WTC11 (cell line): ENCODE measurements at regions not wholly inside any gene's neighbourhood (a gene's known extent, or its start where the extent isn't known, plus 50 kb on each side); places are given as distances from the start of the nearest gene placed in this dataset.

Source experiments
- ATAC-seq: fragments of 200-7000 bp; cut with Tn5 transposase; 2 replicates; pipeline ENCODE4 v1.10.0; 2021; ENCODE audit warnings: mild to moderate bottlenecking, moderate library complexity
- CTCF ChIA-PET: fragments of 300-600 bp; sonication (Branson Sonifier 250); formaldehyde crosslinking; loops from one replicate; lab custom pipeline; 2021; ENCODE audit warnings: antibody characterized with exemption; lab: Charles Lee
- POLR2A ChIA-PET: fragments of 350-600 bp; sonication (Branson Sonifier 250); formaldehyde crosslinking; loops from one replicate; lab custom pipeline; 2021; ENCODE audit warnings: antibody characterized with exemption; lab: Charles Lee
- DNase-seq: peaks from one replicate; pipeline ENCODE4 v3.0.0; 2021; ENCODE audit warnings: low spot score
- H3K27ac Mint-ChIP-seq: 2 replicates; pipeline ENCODE4 v1.8.0; 2021; ENCODE audit warnings: mixed read lengths
- H3K27me3 Mint-ChIP-seq: 2 replicates; pipeline ENCODE4 v1.8.0; 2021; ENCODE audit warnings: low read depth, mild to moderate bottlenecking, moderate library complexity, mixed read lengths
- H3K36me3 Mint-ChIP-seq: 2 replicates; pipeline ENCODE4 v1.8.0; 2021; ENCODE audit warnings: mixed read lengths
- H3K4me1 Mint-ChIP-seq: 2 replicates; pipeline ENCODE4 v1.8.0; 2022; ENCODE audit warnings: mixed read lengths
- H3K4me3 Mint-ChIP-seq: 2 replicates; pipeline ENCODE4 v1.8.0; 2021; ENCODE audit warnings: mild to moderate bottlenecking, moderate library complexity, mixed read lengths
- H3K9me3 Mint-ChIP-seq: 2 replicates; pipeline ENCODE4 v1.8.0; 2021; ENCODE audit warnings: mixed read lengths
- AR ChIP-seq: fragments of 250-450 bp; sonication (Bioruptor Pico); IDR thresholded peaks from 2 replicates; pipeline ENCODE4 v1.9.0; 2021; ENCODE audit warnings: mild to moderate bottlenecking
- ATF3 ChIP-seq: sonication (generic); formaldehyde crosslinking; conservative IDR thresholded peaks from 2 replicates; pipeline ENCODE4 v1.8.1; 2022; ENCODE audit warnings: mild to moderate bottlenecking, missing genetic modification reagents
- CREM ChIP-seq: sonication (generic); formaldehyde crosslinking; IDR thresholded peaks from 2 replicates; pipeline ENCODE4 v1.8.1; 2022; ENCODE audit warnings: mild to moderate bottlenecking, missing genetic modification reagents, moderate library complexity
- EMX1 ChIP-seq: fragments of 250-450 bp; sonication (Bioruptor Pico); IDR thresholded peaks from 2 replicates; pipeline ENCODE4 v1.8.0; 2021; ENCODE audit warnings: mild to moderate bottlenecking
- GABPB1 ChIP-seq: sonication (generic); formaldehyde crosslinking; IDR thresholded peaks from 2 replicates; pipeline ENCODE4 v1.8.1; 2023; ENCODE audit warnings: mild to moderate bottlenecking, missing genetic modification reagents
- HMGA2 ChIP-seq: fragments of 250-450 bp; sonication (Bioruptor Pico); IDR thresholded peaks from 2 replicates; pipeline ENCODE4 v1.4.0; 2021; ENCODE audit warnings: mild to moderate bottlenecking, moderate library complexity
- JAZF1 ChIP-seq: fragments of 250-450 bp; sonication (Bioruptor Pico); IDR thresholded peaks from 2 replicates; pipeline ENCODE4 v1.9.0; 2021; ENCODE audit warnings: moderate library complexity, mild to moderate bottlenecking, inconsistent platforms
- JUN ChIP-seq: sonication (generic); formaldehyde crosslinking; IDR thresholded peaks from 2 replicates; pipeline ENCODE4 v1.8.0; 2023; ENCODE audit warnings: mild to moderate bottlenecking, missing genetic modification reagents
- MAX ChIP-seq: sonication (generic); formaldehyde crosslinking; IDR thresholded peaks from 2 replicates; pipeline ENCODE4 v1.8.0; 2022; ENCODE audit warnings: mild to moderate bottlenecking, missing genetic modification reagents
- MXD4 ChIP-seq: fragments of 250-450 bp; sonication (Bioruptor Pico); IDR thresholded peaks from 2 replicates; pipeline ENCODE4 v1.8.0; 2021; ENCODE audit warnings: mild to moderate bottlenecking, moderate library complexity, borderline replicate concordance
- NFE2L1 ChIP-seq: sonication (generic); formaldehyde crosslinking; IDR thresholded peaks from 2 replicates; pipeline ENCODE4 v1.8.1; 2023; ENCODE audit warnings: missing genetic modification reagents
- NR2C2 ChIP-seq: sonication (generic); formaldehyde crosslinking; IDR thresholded peaks from 2 replicates; pipeline ENCODE4 v1.8.0; 2022; ENCODE audit warnings: mild to moderate bottlenecking, missing genetic modification reagents
- PREB ChIP-seq: sonication (generic); formaldehyde crosslinking; IDR thresholded peaks from 2 replicates; pipeline ENCODE4 v1.8.1; 2022; ENCODE audit warnings: mild to moderate bottlenecking, missing genetic modification reagents, moderate library complexity, borderline replicate concordance
- SOX15 ChIP-seq: fragments of 250-450 bp; sonication (Bioruptor Pico); IDR thresholded peaks from 2 replicates; pipeline ENCODE4 v1.9.0; 2021; ENCODE audit warnings: mild to moderate bottlenecking
- TCF7 ChIP-seq: sonication (generic); formaldehyde crosslinking; IDR thresholded peaks from 2 replicates; pipeline ENCODE4 v1.8.0; 2022; ENCODE audit warnings: mild to moderate bottlenecking, low read depth, missing genetic modification reagents, moderate library complexity
- TEAD4 ChIP-seq: sonication (generic); formaldehyde crosslinking; IDR thresholded peaks from 2 replicates; pipeline ENCODE4 v1.8.0; 2022; ENCODE audit warnings: mild to moderate bottlenecking, missing genetic modification reagents
- ZBTB21 ChIP-seq: sonication (generic); formaldehyde crosslinking; IDR thresholded peaks from 2 replicates; pipeline ENCODE4 v1.8.1; 2023; ENCODE audit warnings: mild to moderate bottlenecking, missing genetic modification reagents, borderline replicate concordance
- ZNF121 ChIP-seq: sonication (generic); formaldehyde crosslinking; IDR thresholded peaks from 2 replicates; pipeline ENCODE4 v1.8.0; 2023; ENCODE audit warnings: missing genetic modification reagents
- ZNF263 ChIP-seq: sonication (generic); formaldehyde crosslinking; IDR thresholded peaks from 2 replicates; pipeline ENCODE4 v1.8.1; 2022; ENCODE audit warnings: low read depth, mild to moderate bottlenecking, moderate library complexity, missing genetic modification reagents
- ZNF416 ChIP-seq: fragments of 250-450 bp; sonication (Bioruptor Pico); IDR thresholded peaks from 2 replicates; pipeline ENCODE4 v1.9.0; 2021; ENCODE audit warnings: mild to moderate bottlenecking, inconsistent platforms
- ZNF512 ChIP-seq: sonication (generic); formaldehyde crosslinking; IDR thresholded peaks from 2 replicates; pipeline ENCODE4 v1.8.1; 2022; ENCODE audit warnings: missing genetic modification reagents, borderline replicate concordance
- ZNF671 ChIP-seq: fragments of 250-450 bp; sonication (Bioruptor Pico); IDR thresholded peaks from 2 replicates; pipeline ENCODE4 v1.8.0; 2021; ENCODE audit warnings: mild to moderate bottlenecking
- TF ChIP-seq, protein P1 (sequence below): fragments of 250-450 bp; sonication (Bioruptor Pico); IDR thresholded peaks from 2 replicates; pipeline ENCODE4 v1.8.0; 2021; ENCODE audit warnings: mild to moderate bottlenecking
- TF ChIP-seq, protein P2 (sequence below): sonication (generic); formaldehyde crosslinking; IDR thresholded peaks from 2 replicates; pipeline ENCODE4 v1.8.0; 2022; ENCODE audit warnings: mild to moderate bottlenecking, missing genetic modification reagents

DNA sequence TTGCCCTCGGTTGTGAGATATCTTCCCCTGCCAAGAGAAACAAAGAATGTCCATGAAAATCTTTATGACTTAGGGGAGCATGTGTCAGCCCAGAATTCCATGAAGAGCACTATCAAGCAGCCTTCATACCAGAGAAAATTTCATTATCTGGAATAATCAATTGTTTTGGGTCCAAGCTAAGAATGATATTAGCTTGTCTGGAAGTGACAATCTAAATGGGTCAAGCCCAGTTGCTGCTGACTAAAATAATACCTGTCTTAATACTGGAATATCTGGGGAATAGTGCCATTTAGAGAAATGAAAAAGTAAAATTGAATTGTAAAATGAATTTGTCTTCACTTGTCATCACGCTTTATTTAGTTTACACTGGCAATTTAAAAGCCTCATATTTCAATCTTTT lies 407.4 kb downstream of the PLA2G4A start:
- H3K27ac Mint-ChIP-seq, result no peak overlapping the region
- TF ChIP-seq JAZF1 (CRISPR knock-in tag) (no peak), GABPB1 (no peak)
- TF ChIP-seq, protein P1, sequence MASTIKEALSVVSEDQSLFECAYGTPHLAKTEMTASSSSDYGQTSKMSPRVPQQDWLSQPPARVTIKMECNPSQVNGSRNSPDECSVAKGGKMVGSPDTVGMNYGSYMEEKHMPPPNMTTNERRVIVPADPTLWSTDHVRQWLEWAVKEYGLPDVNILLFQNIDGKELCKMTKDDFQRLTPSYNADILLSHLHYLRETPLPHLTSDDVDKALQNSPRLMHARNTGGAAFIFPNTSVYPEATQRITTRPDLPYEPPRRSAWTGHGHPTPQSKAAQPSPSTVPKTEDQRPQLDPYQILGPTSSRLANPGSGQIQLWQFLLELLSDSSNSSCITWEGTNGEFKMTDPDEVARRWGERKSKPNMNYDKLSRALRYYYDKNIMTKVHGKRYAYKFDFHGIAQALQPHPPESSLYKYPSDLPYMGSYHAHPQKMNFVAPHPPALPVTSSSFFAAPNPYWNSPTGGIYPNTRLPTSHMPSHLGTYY (CRISPR knock-in tag), result no peak
- TF ChIP-seq, all 79 proteins: peak for 0
- CTCF ChIA-PET, result no interaction called here
- ATAC-seq, result no peak
- no peaks in the 10 kb centered on the region for H3K27me3 Mint-ChIP-seq
- no peak for DNase-seq
- no peak overlapping the region for H3K4me3 Mint-ChIP-seq
- no peaks in the 10 kb centered on the region for H3K9me3 Mint-ChIP-seq
- POLR2A ChIA-PET, result no interaction called here
- no peaks in the 10 kb centered on the region for H3K36me3 Mint-ChIP-seq
- peaks cover 8% of the 10 kb centered on the region for H3K4me1 Mint-ChIP-seq

GRCh38 chr1:187236676-187237075 lies 407.9 kb downstream of the PLA2G4A start:
- H3K27me3 Mint-ChIP-seq, result no peaks in the 10 kb centered on the region
- H3K4me1 Mint-ChIP-seq, result peaks cover 8% of the 10 kb centered on the region
- POLR2A ChIA-PET, result no interaction called here
- H3K4me3 Mint-ChIP-seq, result no peak overlapping the region
- CTCF ChIA-PET, result no interaction called here
- H3K36me3 Mint-ChIP-seq, result no peaks in the 10 kb centered on the region
- ATAC-seq (no peak; the same call in 1 of the 2 replicates), DNase-seq (no peak)
- H3K9me3 Mint-ChIP-seq, result no peaks in the 10 kb centered on the region
- TF ChIP-seq NFE2L1 (CRISPR knock-in tag) (no peak), TCF7 (CRISPR knock-in tag) (no peak), ATF3 (no peak), ZBTB21 (CRISPR knock-in tag) (no peak), EMX1 (CRISPR knock-in tag) (no peak), ZNF671 (CRISPR knock-in tag) (no peak), NR2C2 (CRISPR knock-in tag) (no peak), CREM (CRISPR knock-in tag) (no peak), ZNF121 (CRISPR knock-in tag) (no peak), TEAD4 (CRISPR knock-in tag) (no peak)
- no peak overlapping the region for H3K27ac Mint-ChIP-seq

DNA sequence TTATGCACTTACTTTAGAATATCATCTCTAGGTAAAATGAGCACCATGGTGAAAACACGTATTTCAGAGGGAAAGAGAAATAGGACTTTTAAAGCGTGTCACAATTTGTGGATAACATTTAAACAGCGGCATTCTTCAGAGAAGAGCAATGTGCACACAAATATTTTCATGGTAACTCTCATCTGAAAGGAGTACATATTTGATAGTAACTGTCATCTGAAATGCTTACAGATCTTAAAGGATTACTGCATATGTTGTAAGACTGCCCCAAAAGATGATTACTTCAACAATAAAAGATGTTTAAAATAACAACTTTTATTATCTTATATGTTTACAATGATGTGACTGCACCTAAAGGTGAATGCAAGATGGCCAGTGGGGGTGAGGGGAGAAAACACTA lies 408.8 kb downstream of the PLA2G4A start:
- no peaks in the 10 kb centered on the region for H3K9me3 Mint-ChIP-seq
- DNase-seq, result no peak
- no peaks in the 10 kb centered on the region for H3K36me3 Mint-ChIP-seq
- CTCF ChIA-PET, result interaction anchor here (0.5 kb wide), 1 partner anchor 283 kb away, joined by 3 read pairs; no protein-coding TSS in a partner anchor
- H3K4me1 Mint-ChIP-seq, result peaks cover 8% of the 10 kb centered on the region
- no peak overlapping the region for H3K4me3 Mint-ChIP-seq
- no peak overlapping the region for H3K27ac Mint-ChIP-seq
- POLR2A ChIA-PET, result no interaction called here
- TF ChIP-seq ZBTB21 (CRISPR knock-in tag) (no peak), ZNF416 (CRISPR knock-in tag) (no peak), ZNF512 (CRISPR knock-in tag) (no peak), MXD4 (CRISPR knock-in tag) (no peak), HMGA2 (CRISPR knock-in tag) (no peak), PREB (CRISPR knock-in tag) (no peak), SOX15 (CRISPR knock-in tag) (no peak), JUN (no peak), AR (no peak), ZNF263 (no peak), JAZF1 (CRISPR knock-in tag) (no peak), MAX (no peak)
- TF ChIP-seq, protein P1 (CRISPR knock-in tag), result no peak
- TF ChIP-seq, protein P2, sequence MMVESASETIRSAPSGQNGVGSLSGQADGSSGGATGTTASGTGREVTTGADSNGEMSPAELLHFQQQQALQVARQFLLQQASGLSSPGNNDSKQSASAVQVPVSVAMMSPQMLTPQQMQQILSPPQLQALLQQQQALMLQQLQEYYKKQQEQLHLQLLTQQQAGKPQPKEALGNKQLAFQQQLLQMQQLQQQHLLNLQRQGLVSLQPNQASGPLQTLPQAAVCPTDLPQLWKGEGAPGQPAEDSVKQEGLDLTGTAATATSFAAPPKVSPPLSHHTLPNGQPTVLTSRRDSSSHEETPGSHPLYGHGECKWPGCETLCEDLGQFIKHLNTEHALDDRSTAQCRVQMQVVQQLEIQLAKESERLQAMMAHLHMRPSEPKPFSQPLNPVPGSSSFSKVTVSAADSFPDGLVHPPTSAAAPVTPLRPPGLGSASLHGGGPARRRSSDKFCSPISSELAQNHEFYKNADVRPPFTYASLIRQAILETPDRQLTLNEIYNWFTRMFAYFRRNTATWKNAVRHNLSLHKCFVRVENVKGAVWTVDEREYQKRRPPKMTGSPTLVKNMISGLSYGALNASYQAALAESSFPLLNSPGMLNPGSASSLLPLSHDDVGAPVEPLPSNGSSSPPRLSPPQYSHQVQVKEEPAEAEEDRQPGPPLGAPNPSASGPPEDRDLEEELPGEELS (CRISPR knock-in tag), result no peak
- TF ChIP-seq, all 79 proteins: peak for 0
- no peaks in the 10 kb centered on the region for H3K27me3 Mint-ChIP-seq
- ATAC-seq, result no peak
